Liver (tissue), 8 donors: ENCODE measurements at regions not wholly inside any gene's neighbourhood (a gene's known extent, or its start where the extent isn't known, plus 50 kb on each side); places are given as distances from the start of the nearest gene placed in this dataset.

Experiments used
- DNase-seq: peaks from one replicate; pipeline ENCODE4 v3.0.0-alpha.2; 2017; ENCODE audit warnings: low spot score
- H3K27ac ChIP-seq, 2 donors: one replicate each; pipeline ENCODE4 v1.7.0; 2013; ENCODE audit warnings: inconsistent platforms in 2 of 2, low read length in 2 of 2, control low read depth in 1 of 2, low read depth in 1 of 2, mild to moderate bottlenecking in 1 of 2
- H3K27me3 ChIP-seq, 4 donors: one replicate each; pipeline versions ENCODE4 v1.6.1 to v1.7.0; 2013; ENCODE audit warnings: low read length in 3 of 4, inconsistent platforms in 1 of 4, mild to moderate bottlenecking in 1 of 4, moderate library complexity in 1 of 4; ENCODE audit not compliant: control insufficient read depth in 4 of 4, insufficient read depth in 4 of 4
- H3K36me3 ChIP-seq, 4 donors: one replicate each; pipeline versions ENCODE4 v1.6.1 to v1.7.0; 2013; ENCODE audit warnings: low read length in 3 of 4, mild to moderate bottlenecking in 3 of 4, low read depth in 1 of 4, moderate library complexity in 1 of 4; ENCODE audit not compliant: control insufficient read depth in 4 of 4, insufficient read depth in 3 of 4
- H3K4me1 ChIP-seq, 4 donors: one replicate each; pipeline versions ENCODE4 v1.6.1 to v1.7.0; 2013; ENCODE audit warnings: low read length in 3 of 4, mild to moderate bottlenecking in 3 of 4, moderate library complexity in 1 of 4; ENCODE audit not compliant: control insufficient read depth in 4 of 4, insufficient read depth in 4 of 4
- H3K4me3 ChIP-seq, 3 donors: one replicate each; pipeline versions ENCODE4 v1.6.1 to v1.7.0; 2013; ENCODE audit warnings: low read length in 3 of 3, control low read depth in 1 of 3, low read depth in 1 of 3, mild to moderate bottlenecking in 1 of 3
- H3K9ac ChIP-seq, 2 donors: one replicate each; pipeline ENCODE4 v1.7.0; 2013; ENCODE audit warnings: low read length in 2 of 2, mild to moderate bottlenecking in 2 of 2, moderate library complexity in 2 of 2, control low read depth in 1 of 2, low read depth in 1 of 2
- H3K9me3 ChIP-seq, 4 donors: one replicate each; pipeline versions ENCODE4 v1.6.1 to v1.7.0; 2013; ENCODE audit warnings: low read length in 3 of 4; ENCODE audit not compliant: control insufficient read depth in 4 of 4
- ATF3 ChIP-seq: IDR thresholded peaks from 2 replicates; pipeline ENCODE4 v1.6.1; 2016; ENCODE audit warnings: antibody characterized with exemption
- CTCF ChIP-seq: fragments of 150-350 bp; IDR thresholded peaks from 2 replicates; pipeline ENCODE4 v1.5.1; 2017; ENCODE audit warnings: improper control_type of control experiment, low read depth, low read length; ENCODE audit not compliant: missing input control
- EGR1 ChIP-seq, 2 donors: IDR thresholded peaks; 2 replicates each; pipeline ENCODE4 v1.6.1; 2016 to 2018; ENCODE audit warnings: antibody characterized with exemption in 2 of 2, low read depth in 2 of 2
- FOXA1 ChIP-seq: IDR thresholded peaks from 2 replicates; pipeline ENCODE4 v1.6.1; 2016; ENCODE audit warnings: antibody characterized with exemption
- FOXA2 ChIP-seq: IDR thresholded peaks from 2 replicates; pipeline ENCODE4 v1.6.1; 2016; ENCODE audit warnings: antibody characterized with exemption
- GABPA ChIP-seq, 2 donors: IDR thresholded peaks in 1 of 2; conservative IDR thresholded peaks in 1 of 2; 2 replicates each; pipeline ENCODE4 v1.6.1; 2016; ENCODE audit warnings: antibody characterized with exemption in 2 of 2, mild to moderate bottlenecking in 1 of 2, moderate library complexity in 1 of 2
- HNF4A ChIP-seq, 2 donors: conservative IDR thresholded peaks; 2 replicates each; pipeline ENCODE4 v1.6.1; 2016; ENCODE audit warnings: antibody characterized with exemption in 2 of 2, mild to moderate bottlenecking in 2 of 2
- HNF4G ChIP-seq: IDR thresholded peaks from 2 replicates; pipeline ENCODE4 v1.6.1; 2016; ENCODE audit warnings: antibody characterized with exemption
- JUND ChIP-seq, 2 donors: IDR thresholded peaks; 2 replicates each; pipeline ENCODE4 v1.6.1; 2016; ENCODE audit warnings: antibody characterized with exemption in 2 of 2
- MAX ChIP-seq: IDR thresholded peaks from 2 replicates; pipeline ENCODE4 v1.6.1; 2016; ENCODE audit warnings: antibody characterized with exemption
- NR2F2 ChIP-seq: IDR thresholded peaks from 2 replicates; pipeline ENCODE4 v1.6.1; 2016; ENCODE audit warnings: antibody characterized with exemption
- RAD21 ChIP-seq, 2 donors: IDR thresholded peaks; 2 replicates each; pipeline ENCODE4 v1.6.1; 2016; ENCODE audit warnings: antibody characterized with exemption in 2 of 2, mild to moderate bottlenecking in 2 of 2
- REST ChIP-seq: IDR thresholded peaks from 2 replicates; pipeline ENCODE4 v1.6.1; 2016; ENCODE audit warnings: antibody characterized with exemption, mild to moderate bottlenecking
- RXRA ChIP-seq, 2 donors: IDR thresholded peaks; 2 replicates each; pipeline ENCODE4 v1.6.1; 2017 to 2018; ENCODE audit warnings: antibody characterized with exemption in 2 of 2, mild to moderate bottlenecking in 1 of 2
- SP1 ChIP-seq: IDR thresholded peaks from 2 replicates; pipeline ENCODE4 v1.6.1; 2018; ENCODE audit warnings: antibody characterized with exemption, mild to moderate bottlenecking
- TAF1 ChIP-seq: conservative IDR thresholded peaks from 2 replicates; pipeline ENCODE4 v1.6.1; 2016; ENCODE audit warnings: antibody characterized with exemption, mild to moderate bottlenecking
- YY1 ChIP-seq: IDR thresholded peaks from 2 replicates; pipeline ENCODE4 v1.6.1; 2016; ENCODE audit warnings: antibody characterized with exemption, mild to moderate bottlenecking
- ZBTB33 ChIP-seq: IDR thresholded peaks from 2 replicates; pipeline ENCODE4 v1.6.1; 2016; ENCODE audit warnings: antibody characterized with exemption
- WGBS: extraction: QIAGEN DNeasy Blood & Tissue Kit; methylation state at CpG from one replicate; pipeline ENCODE4 v1.1.7; 2013; 5-methylcytosine and 5-hydroxymethylcytosine counted together
- donor health status: healthy.
- donor health status: healthy.
- donor health status: healthy.
- donor health status: healthy.
- donor health status: healthy.

GRCh38 chr10:53022611-53023088 lies 250.1 kb upstream of the MBL2 start:
- 94% methylated on average over 5 of the region's 5 CpGs for WGBS
- H3K4me3 ChIP-seq: no peak overlapping the region
- DNase-seq: no peak
- no peaks in the 10 kb centered on the region for H3K27me3 ChIP-seq
- no peak overlapping the region for H3K9ac ChIP-seq
- no peaks in the 10 kb centered on the region for H3K36me3 ChIP-seq
- no peaks in the 10 kb centered on the region for H3K9me3 ChIP-seq
- no peaks in the 10 kb centered on the region for H3K4me1 ChIP-seq
- no peak for TF ChIP-seq CTCF
- TF ChIP-seq HNF4G: no peak
- no peak for TF ChIP-seq HNF4A (conservative IDR thresholded peaks at IDR 0.05)
- TF ChIP-seq RXRA (IDR thresholded peaks at IDR 0.05): no peak
- no peak for TF ChIP-seq EGR1 (IDR thresholded peaks at IDR 0.05; ENCODE audit: low read depth in 2 of 2)
- no peak for TF ChIP-seq SP1
- no peak for TF ChIP-seq JUND (IDR thresholded peaks at IDR 0.05)
- TF ChIP-seq NR2F2: no peak
- no peak for TF ChIP-seq FOXA1
- no peak overlapping the region for H3K27ac ChIP-seq

- no peak for DNase-seq
- Histone ChIP-seq H3K9ac (no peak overlapping the region), H3K9me3 (no peaks in the 10 kb centered on the region), H3K4me1 (no peaks in the 10 kb centered on the region), H3K27me3 (no peaks in the 10 kb centered on the region), H3K27ac (no peak overlapping the region), H3K4me3 (no peak overlapping the region), H3K36me3 (no peaks in the 10 kb centered on the region)
- 75% methylated on average over 3 of the region's 3 CpGs for WGBS
- TF ChIP-seq HNF4G: no peak
- no peak for TF ChIP-seq EGR1 (IDR thresholded peaks at IDR 0.05; ENCODE audit: low read depth in 2 of 2)
- no peak for TF ChIP-seq YY1
- no peak for TF ChIP-seq REST
- TF ChIP-seq NR2F2: no peak
- no peak for TF ChIP-seq GABPA (IDR thresholded peaks at IDR 0.05 in 1 of 2, conservative IDR thresholded peaks at IDR 0.05 in 1 of 2)
- TF ChIP-seq SP1: no peak
- TF ChIP-seq HNF4A (conservative IDR thresholded peaks at IDR 0.05): no peak
- TF ChIP-seq ZBTB33: no peak
- no peak for TF ChIP-seq CTCF
- TF ChIP-seq FOXA1: no peak
- no peak for TF ChIP-seq FOXA2
- no peak for TF ChIP-seq MAX
- no peak for TF ChIP-seq JUND (IDR thresholded peaks at IDR 0.05)
- no peak for TF ChIP-seq TAF1
- no peak for TF ChIP-seq RXRA (IDR thresholded peaks at IDR 0.05)
- no peak for TF ChIP-seq RAD21 (IDR thresholded peaks at IDR 0.05)
- TF ChIP-seq ATF3: no peak
These were observed 240.7 kb upstream of the MBL2 start for GRCh38 chr10:53013201-53013810.
